ENCODE measurements at regions not wholly inside any gene's neighbourhood (a gene's known extent, or its start where the extent isn't known, plus 50 kb on each side); places are given as distances from the start of the nearest gene placed in this dataset.

GRCh38 chr13:40233731-40234195, 432.7 kb downstream of the FOXO1 start:
- TF ChIP-seq CTCF (IDR thresholded peaks at IDR 0.05; ENCODE audit: low read depth, low read length, poor library complexity, severe bottlenecking) (no peak), EZH2phosphoT487 (IDR thresholded peaks at IDR 0.05; ENCODE audit: borderline replicate concordance, low read length) (no peak)
